HG02610 (cell line): ENCODE measurements at regions not wholly inside any gene's neighbourhood (a gene's known extent, or its start where the extent isn't known, plus 50 kb on each side); places are given as distances from the start of the nearest gene placed in this dataset.

Source experiments
- ATAC-seq: cut with Tn5 transposase; IDR thresholded peaks from one replicate; pipeline ENCODE4 v1.9.1; 2021; ENCODE audit warnings: mild to moderate bottlenecking, moderate library complexity; ENCODE audit not compliant: unreplicated experiment

DNA sequence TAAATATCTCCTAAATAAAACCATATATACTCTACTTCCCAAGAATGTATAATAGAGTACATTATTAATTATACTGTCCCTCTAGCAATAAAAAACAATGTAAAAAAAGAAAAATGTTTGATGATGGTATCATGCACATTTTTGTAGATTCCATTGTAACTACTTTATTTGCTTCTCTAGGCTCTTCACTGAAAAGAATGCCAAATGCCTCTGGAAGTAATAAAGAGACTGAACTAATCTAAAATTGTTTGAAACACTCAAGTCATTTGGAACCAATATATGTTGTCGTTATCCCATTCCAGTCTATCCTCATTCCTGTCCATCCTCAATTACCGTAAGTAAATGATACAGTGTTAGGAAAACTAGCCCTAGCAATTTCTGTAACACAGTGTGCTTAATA, 233.6 kb downstream of the C12orf50 start:
- no peak for ATAC-seq

- ATAC-seq, result no peak
Measured at GRCh38 chr12:87794854-87795253, 234.3 kb downstream of the C12orf50 start.

GRCh38 chr12:87793131-87793530, 236.1 kb downstream of the C12orf50 start:
- no peak for ATAC-seq

DNA sequence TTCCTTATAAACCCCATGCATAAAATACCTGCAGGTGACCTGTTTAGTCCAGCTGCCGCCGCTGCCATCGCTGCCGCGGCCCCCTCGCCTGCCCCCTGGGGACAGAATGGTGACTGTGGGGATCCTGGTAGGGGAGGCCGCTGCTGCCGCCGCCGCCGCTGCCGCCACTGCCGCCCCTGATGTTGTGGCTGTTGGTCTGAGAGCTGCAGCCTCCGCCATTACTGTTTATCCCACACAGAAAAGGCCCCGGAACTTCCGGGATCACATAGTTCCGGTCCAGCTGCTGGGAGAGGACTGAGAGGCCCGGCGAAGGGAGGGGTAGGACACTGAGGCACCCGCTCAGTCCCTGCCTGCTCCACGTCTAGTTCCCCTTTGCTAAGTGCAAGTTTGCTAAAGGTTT, 244.9 kb downstream of the C12orf50 start:
- no peak for ATAC-seq

GRCh38 chr12:87783467-87783866, 245.7 kb downstream of the C12orf50 start:
- ATAC-seq, result no peak

- no peak for ATAC-seq
Measured at GRCh38 chr12:87782838-87783237, 246.4 kb downstream of the C12orf50 start.

DNA sequence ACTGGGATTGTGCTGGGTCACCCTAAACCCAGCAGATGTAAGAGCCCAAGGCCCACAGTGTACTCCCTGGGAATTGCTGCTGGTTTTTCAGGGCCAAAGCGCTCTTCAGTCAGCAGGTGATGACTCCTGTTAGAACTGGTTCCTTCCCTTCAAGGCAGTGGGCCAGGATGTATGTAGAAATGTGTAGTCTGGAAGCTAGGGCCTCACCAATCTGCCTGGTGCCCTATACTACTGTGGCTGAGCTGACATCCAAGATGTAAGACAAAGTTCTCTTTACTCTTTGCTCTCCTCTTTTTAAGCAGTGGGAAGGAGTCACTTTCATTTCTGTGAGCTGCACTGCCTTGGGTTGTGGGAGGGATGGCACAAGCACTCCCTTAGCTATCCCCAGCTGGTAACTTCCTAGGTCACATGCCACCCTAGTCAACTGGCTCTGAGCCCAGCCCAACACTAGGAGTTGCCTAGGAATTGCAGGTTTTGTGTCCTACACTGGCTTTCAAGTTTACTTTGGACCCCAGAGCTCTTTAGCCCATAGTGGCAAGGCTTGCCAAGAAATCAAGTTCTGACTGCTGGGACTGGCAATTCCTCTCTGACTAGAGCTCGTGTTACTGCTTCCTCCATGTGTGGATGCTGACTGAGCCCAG, 249.2 kb downstream of the C12orf50 start:
- ATAC-seq, result no peak

GRCh38 chr12:87779016-87779415, 250.2 kb downstream of the C12orf50 start:
- ATAC-seq, result no peak

DNA sequence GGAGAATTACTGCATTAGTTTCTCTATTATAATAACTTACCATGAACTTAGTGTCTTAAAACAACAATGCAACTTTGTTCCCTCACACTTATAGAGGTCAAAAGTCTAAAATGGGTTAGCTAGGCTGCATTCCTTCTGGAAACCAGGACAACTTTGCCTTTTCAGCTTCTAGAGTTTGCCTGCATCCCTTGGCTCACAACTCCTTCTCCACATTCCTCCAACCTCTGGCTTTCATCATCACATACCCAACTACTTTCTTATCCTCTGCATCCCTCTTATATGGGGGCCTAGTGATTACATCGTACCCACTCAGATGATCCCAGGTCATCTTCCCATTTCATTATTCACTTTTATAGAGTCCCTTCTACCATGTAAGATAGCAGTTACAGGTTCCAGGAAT, 251.1 kb downstream of the C12orf50 start:
- ATAC-seq, result no peak

- ATAC-seq, result no peak
Measured at GRCh38 chr12:87775784-87776183, 253.4 kb downstream of the C12orf50 start.

DNA sequence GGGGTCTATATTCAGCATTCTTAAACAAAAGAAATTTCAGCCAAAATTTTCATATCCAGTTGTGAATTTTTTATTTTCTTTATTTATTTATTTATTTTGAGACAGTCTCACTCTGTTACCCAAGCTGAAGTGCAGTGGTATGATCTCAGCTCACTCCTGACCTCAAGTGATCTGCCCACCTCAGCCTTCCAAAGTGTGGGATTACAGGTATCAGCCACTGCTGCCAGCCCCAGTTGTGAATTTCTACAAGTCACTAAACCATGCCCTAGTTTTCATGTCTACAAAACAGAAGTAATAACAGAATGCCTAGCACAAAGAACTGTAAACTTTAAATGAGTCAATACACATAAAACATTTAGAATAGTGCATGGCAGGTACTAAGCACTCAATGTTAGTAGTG, 254.2 kb downstream of the C12orf50 start:
- ATAC-seq, result no peak

GRCh38 chr12:87772401-87772800, 256.8 kb downstream of the C12orf50 start:
- ATAC-seq, result no peak

DNA sequence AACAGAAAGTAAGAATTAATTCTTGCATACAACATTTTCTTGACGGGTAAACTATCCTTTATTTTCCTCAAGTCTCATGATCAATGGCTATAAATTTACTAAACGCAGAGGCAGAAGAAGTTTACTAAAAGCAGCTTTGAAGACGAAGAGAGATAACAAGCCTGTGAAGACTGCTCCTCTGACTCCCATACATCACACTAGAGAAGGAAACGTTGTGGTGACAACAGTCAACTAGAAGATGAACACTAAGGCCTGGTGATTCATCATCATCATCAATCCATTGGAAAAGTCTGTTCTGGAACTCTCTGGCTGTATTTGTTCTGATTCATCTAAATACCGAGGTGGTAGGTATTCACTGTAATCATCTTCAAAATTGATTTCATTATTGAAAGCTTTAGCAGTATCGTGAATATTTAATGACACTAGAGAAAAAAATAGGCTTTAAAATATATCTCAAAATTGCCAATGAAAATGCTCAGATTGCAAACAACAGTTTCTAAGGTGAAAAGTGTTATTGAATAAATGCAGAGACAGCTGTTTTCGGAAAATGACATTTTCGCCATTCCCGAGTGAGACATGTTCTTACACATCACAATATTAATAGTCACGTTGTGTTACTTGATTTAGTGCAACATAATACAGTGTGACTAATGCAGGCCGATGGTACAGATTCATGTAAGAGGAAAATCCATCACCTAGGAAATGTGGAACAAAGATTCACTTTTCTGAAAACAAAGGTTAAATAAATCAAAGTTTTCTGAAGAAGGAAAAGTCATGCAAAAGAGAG, 260.5 kb downstream of the C12orf50 start:
- ATAC-seq, result no peak

GRCh38 chr12:87766044-87766443, 263.2 kb downstream of the C12orf50 start:
- no peak for ATAC-seq

DNA sequence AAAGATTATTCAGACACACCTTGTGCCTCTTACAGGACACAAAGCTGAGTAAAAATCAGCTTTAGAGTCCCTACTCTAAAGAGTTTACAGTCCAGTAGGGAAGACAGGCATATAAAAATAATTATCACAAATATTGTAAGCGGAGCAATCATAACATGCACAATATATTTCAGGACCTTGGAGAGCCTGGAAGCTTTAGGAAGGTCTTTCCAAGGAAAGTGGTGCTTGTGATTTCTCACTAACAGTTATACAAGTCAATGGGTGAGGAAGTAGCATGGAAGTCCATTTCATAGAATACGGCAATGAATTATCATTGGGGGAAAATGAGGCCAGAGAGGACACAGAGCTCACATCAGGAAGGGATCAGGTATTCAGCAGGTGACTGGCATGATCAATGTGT, 268.3 kb downstream of the C12orf50 start:
- ATAC-seq, result no peak

DNA sequence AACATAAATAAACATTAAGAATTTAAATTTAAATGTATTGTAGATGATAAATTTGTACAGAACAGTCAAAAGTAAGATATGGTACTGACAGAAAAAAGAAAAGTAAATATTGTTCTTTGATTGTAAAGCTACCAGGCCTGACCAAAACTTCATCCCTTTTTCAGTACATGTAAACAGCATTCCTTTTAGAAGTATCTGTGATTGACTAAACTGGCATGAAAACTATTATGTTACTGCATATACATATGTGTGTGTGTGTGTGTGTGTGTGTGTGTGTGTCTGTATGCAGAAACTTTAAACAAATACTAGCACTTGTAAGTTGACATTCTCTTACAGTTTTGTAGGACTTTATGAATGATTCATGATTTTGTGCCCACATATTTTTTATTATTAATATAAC, 270.9 kb downstream of the C12orf50 start:
- ATAC-seq, result no peak

- no peak for ATAC-seq
Measured at GRCh38 chr12:87756721-87757120, 272.5 kb downstream of the C12orf50 start.

- no peak for ATAC-seq
Measured at GRCh38 chr12:87756111-87756510, 273.1 kb downstream of the C12orf50 start.

DNA sequence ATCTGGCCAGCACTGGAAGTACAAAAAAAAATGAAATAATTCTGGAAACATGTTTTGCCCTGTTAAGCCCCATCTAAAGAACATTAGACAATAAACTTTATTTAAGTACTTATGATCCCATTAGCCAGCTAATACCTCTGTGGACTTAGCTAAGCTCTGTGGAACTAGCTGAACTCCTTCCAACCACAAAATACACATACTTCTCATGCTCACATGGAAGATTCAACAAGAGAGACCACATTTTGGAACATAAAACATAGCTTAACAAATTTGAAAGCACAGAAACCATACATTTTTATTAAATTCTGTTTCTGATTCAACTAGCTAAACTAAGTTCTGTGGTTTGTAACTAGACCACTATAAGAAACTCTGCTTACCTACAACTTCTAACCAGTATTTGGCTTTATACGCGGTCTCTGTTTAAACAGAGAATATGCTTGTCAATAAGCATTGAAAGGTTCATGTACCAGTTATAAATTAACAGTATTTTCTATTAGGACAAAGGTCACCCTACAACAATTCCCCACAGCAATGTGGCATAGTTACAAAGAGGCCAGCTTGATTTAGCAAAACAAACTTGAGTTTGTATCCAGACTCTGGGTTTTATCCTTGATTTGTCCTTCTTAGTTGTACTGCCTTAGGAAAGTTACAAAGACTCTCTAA, 300.1 kb downstream of the C12orf50 start:
- ATAC-seq, result no peak

GRCh38 chr12:87720967-87721366, 308.2 kb downstream of the C12orf50 start:
- ATAC-seq, result no peak

GRCh38 chr12:87704374-87704773, 324.8 kb downstream of the C12orf50 start:
- ATAC-seq, result no peak

GRCh38 chr12:87690236-87690810, 338.9 kb downstream of the C12orf50 start:
- no peak for ATAC-seq
